Retinal pigment epithelial cell (primary cell): ENCODE measurements at regions not wholly inside any gene's neighbourhood (a gene's known extent, or its start where the extent isn't known, plus 50 kb on each side); places are given as distances from the start of the nearest gene placed in this dataset.

ENCODE experiments used
- DNase-seq: peaks from one replicate; pipeline ENCODE4 v3.0.0-alpha.2; 2010; ENCODE audit warnings: low read depth
- H3K4me3 ChIP-seq: 2 replicates; pipeline ENCODE4 v1.5.1; 2011; ENCODE audit warnings: mild to moderate bottlenecking, low read length, control low read depth, moderate library complexity
- TF ChIP-seq, protein P1 (sequence below): conservative IDR thresholded peaks from 2 replicates; pipeline ENCODE4 v1.5.1; 2011; ENCODE audit warnings: low read depth, low read length, control low read depth, inconsistent platforms

GRCh38 chr1:232682248-232682647 lies 52.3 kb upstream of the SIPA1L2 start:
- DNase-seq = no peak
- TF ChIP-seq, protein P1, sequence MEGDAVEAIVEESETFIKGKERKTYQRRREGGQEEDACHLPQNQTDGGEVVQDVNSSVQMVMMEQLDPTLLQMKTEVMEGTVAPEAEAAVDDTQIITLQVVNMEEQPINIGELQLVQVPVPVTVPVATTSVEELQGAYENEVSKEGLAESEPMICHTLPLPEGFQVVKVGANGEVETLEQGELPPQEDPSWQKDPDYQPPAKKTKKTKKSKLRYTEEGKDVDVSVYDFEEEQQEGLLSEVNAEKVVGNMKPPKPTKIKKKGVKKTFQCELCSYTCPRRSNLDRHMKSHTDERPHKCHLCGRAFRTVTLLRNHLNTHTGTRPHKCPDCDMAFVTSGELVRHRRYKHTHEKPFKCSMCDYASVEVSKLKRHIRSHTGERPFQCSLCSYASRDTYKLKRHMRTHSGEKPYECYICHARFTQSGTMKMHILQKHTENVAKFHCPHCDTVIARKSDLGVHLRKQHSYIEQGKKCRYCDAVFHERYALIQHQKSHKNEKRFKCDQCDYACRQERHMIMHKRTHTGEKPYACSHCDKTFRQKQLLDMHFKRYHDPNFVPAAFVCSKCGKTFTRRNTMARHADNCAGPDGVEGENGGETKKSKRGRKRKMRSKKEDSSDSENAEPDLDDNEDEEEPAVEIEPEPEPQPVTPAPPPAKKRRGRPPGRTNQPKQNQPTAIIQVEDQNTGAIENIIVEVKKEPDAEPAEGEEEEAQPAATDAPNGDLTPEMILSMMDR = no peak
- H3K4me3 ChIP-seq = no peak overlapping the region

DNA sequence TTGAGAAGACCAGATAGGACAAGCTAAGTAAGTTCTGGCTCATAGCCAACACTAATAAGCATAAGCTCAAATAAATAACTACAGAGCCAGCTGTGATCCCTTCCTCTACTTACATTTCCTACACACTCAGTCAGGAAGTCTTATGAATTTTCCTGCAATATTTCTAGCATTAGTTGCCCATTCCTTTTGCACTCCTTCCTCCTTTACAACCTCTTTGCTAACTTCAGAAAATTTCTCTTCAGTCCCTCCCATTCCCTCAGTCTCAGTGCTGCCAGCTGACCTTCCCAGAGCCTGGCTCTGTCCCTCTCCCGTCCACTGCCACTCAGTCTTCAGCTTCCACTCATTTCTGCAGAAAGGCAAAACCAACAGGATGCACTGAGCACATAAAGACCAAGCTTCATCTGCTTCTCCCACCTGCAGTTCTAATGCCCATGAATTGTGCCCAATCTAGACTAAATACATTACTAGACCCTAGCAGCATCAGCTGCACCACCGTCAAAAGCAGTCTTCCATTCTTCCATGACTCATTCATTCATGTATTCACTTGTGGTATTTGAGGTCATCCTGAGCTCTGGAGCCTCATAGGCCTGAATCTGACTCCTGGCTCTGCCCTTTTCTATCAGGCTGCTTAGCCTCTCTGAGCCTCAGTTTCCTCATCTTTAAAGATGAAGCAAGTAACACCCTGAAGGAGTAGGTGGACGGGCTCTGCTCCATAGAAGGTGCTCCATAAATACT lies 54.6 kb upstream of the SIPA1L2 start:
- no peak for DNase-seq
- H3K4me3 ChIP-seq = no peak overlapping the region
- TF ChIP-seq, protein P1 = no peak

GRCh38 chr1:232686346-232686745 lies 56.4 kb upstream of the SIPA1L2 start:
- no peak for DNase-seq
- TF ChIP-seq, protein P1 = no peak
- no peak overlapping the region for H3K4me3 ChIP-seq

DNA sequence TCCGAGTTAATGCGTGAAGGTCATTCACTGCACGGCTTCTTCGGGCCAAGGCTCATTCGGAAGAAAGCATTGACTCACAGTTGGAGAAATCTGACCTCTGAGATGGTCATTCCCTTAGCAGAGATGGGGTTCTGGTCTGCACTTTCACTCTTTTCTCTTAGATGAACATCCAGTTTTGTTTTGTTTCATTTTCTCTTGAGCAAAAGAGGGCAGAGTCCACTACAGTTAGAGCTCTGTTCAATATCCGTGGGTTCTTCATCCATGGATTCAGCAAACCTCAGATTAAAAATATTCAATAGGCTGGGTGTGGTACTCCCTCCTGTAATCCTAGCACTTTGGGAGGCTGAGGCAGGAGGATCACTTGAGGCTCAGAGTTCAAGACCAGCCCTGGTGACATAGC lies 57.4 kb upstream of the SIPA1L2 start:
- H3K4me3 ChIP-seq = no peak overlapping the region
- TF ChIP-seq, protein P1 = no peak
- DNase-seq = no peak

GRCh38 chr1:232687728-232688127 lies 57.8 kb upstream of the SIPA1L2 start:
- no peak overlapping the region for H3K4me3 ChIP-seq
- TF ChIP-seq, protein P1 = no peak
- no peak for DNase-seq

DNA sequence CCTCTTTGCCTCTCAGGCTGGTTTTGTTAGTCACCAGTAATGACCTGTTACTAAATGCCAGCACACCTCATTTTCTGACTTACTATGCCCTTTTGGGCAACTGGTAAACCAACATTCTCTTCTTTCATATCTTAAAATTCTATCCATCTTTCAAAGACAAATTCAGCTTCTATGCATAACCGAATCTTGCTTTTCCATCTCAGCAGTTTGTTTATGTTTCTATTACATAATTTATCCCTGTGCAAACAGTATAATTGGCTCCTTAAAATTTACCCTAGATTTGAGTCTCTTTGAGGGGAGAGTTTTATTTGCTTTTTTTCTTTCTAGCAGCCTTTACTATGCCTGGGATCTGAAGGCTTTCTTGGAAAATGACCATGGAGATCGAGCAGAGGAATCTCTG lies 58.5 kb upstream of the SIPA1L2 start:
- no peak for DNase-seq
- TF ChIP-seq, protein P1 = no peak

DNA sequence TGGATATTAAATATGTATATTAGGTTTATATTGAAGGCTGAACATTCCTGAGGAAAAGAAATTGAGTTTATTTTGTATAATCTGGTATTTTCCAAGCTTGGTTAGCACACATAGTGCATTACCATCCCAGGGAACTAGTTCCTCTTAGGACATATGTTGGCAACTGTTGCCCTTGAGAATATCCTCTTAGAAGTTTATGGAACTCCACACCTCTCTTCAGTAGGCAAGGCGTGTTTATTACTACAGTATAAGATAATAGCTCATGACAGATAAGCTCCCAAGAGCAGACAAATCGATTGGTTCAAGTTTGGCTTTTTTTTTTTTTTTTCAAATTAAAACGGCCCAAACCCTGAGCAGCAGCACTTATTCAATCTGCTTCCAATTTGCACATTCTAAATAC lies 59.8 kb upstream of the SIPA1L2 start:
- TF ChIP-seq, protein P1 = no peak
- DNase-seq = no peak
- H3K4me3 ChIP-seq = no peak overlapping the region

More for the DNA sequence above, 58.5 kb upstream of the SIPA1L2 start:
- no peak overlapping the region for H3K4me3 ChIP-seq
